ENCODE measurements at regions not wholly inside any gene's neighbourhood (a gene's known extent, or its start where the extent isn't known, plus 50 kb on each side); places are given as distances from the start of the nearest gene placed in this dataset.

GRCh38 chr7:19574131-19574530, 134.7 kb downstream of the POLR1F start:
- intact Hi-C loops (cut with micrococcal nuclease), result no loop called here
- Histone ChIP-seq H3K27me3 (ENCODE audit: low read depth) (no peaks in the 10 kb centered on the region), H3K36me3 (no peaks in the 10 kb centered on the region), H3K4me1 (no peaks in the 10 kb centered on the region), H3K27ac (replicated peaks) (no peak overlapping the region), H3K9me3 (replicated peaks) (no peaks in the 10 kb centered on the region), H3K4me3 (no peak overlapping the region)
- TF ChIP-seq CTCF (IDR thresholded peaks at IDR 0.05; ENCODE audit: borderline replicate concordance), result no peak
- DNase-seq, result no peak

GRCh38 chr7:19572566-19572965, 136.3 kb downstream of the POLR1F start:
- DNase-seq, result no peak
- no peaks in the 10 kb centered on the region for H3K9me3 ChIP-seq (replicated peaks)
- intact Hi-C loops (cut with micrococcal nuclease), result no loop called here
- no peaks in the 10 kb centered on the region for H3K4me1 ChIP-seq
- no peak overlapping the region for H3K27ac ChIP-seq (replicated peaks)
- H3K27me3 ChIP-seq (ENCODE audit: low read depth), result no peaks in the 10 kb centered on the region
- H3K4me3 ChIP-seq, result no peak overlapping the region
- no peak for TF ChIP-seq CTCF (IDR thresholded peaks at IDR 0.05; ENCODE audit: borderline replicate concordance)
- no peaks in the 10 kb centered on the region for H3K36me3 ChIP-seq

- no peak for DNase-seq
- H3K36me3 ChIP-seq, result no peaks in the 10 kb centered on the region
- no peak for TF ChIP-seq CTCF (IDR thresholded peaks at IDR 0.05; ENCODE audit: borderline replicate concordance)
- intact Hi-C loops (cut with micrococcal nuclease), result no loop called here
- H3K27me3 ChIP-seq (ENCODE audit: low read depth), result no peaks in the 10 kb centered on the region
- no peaks in the 10 kb centered on the region for H3K4me1 ChIP-seq
- no peak overlapping the region for H3K27ac ChIP-seq (replicated peaks)
- peaks cover 13% of the 10 kb centered on the region for H3K9me3 ChIP-seq (replicated peaks)
- no peak overlapping the region for H3K4me3 ChIP-seq
These were observed 141.8 kb downstream of the POLR1F start for GRCh38 chr7:19567011-19567410.

GRCh38 chr7:19565602-19566001, 143.2 kb downstream of the POLR1F start:
- no peak overlapping the region for H3K27ac ChIP-seq (replicated peaks)
- no peaks in the 10 kb centered on the region for H3K36me3 ChIP-seq
- no peak overlapping the region for H3K4me3 ChIP-seq
- no peak for TF ChIP-seq CTCF (IDR thresholded peaks at IDR 0.05; ENCODE audit: borderline replicate concordance)
- H3K9me3 ChIP-seq (replicated peaks), result peaks cover 13% of the 10 kb centered on the region
- no peak for DNase-seq
- no peaks in the 10 kb centered on the region for H3K27me3 ChIP-seq (ENCODE audit: low read depth)
- no peaks in the 10 kb centered on the region for H3K4me1 ChIP-seq
- intact Hi-C loops (cut with micrococcal nuclease), result no loop called here

GRCh38 chr7:19561121-19561805, 147.6 kb downstream of the POLR1F start:
- Histone ChIP-seq H3K27me3 (ENCODE audit: low read depth) (no peaks in the 10 kb centered on the region), H3K4me1 (no peaks in the 10 kb centered on the region), H3K9me3 (replicated peaks) (peaks cover 13% of the 10 kb centered on the region), H3K4me3 (no peak overlapping the region), H3K36me3 (no peaks in the 10 kb centered on the region), H3K27ac (replicated peaks) (no peak overlapping the region)
- no peak for DNase-seq
- intact Hi-C loops (cut with micrococcal nuclease), result no loop called here
- no peak for TF ChIP-seq CTCF (IDR thresholded peaks at IDR 0.05; ENCODE audit: borderline replicate concordance)
